ENCODE measurements at regions not wholly inside any gene's neighbourhood (a gene's known extent, or its start where the extent isn't known, plus 50 kb on each side); places are given as distances from the start of the nearest gene placed in this dataset.

GRCh38 chr3:135891121-135891520 is 74.4 kb upstream of the PPP2R3A start:
- no peak overlapping the region for H2AFZ ChIP-seq
- no peak overlapping the region for H3K4me3 ChIP-seq (ENCODE audit: low read depth, low read length)
- no peak overlapping the region for H3K9ac ChIP-seq
- no peak overlapping the region for H3K27ac ChIP-seq
- H3K36me3 ChIP-seq (ENCODE audit: control insufficient read depth, insufficient read depth, low read length), result no peaks in the 10 kb centered on the region
- H3K4me2 ChIP-seq (ENCODE audit: low read length), result no peak overlapping the region
- H3K4me1 ChIP-seq, result no peaks in the 10 kb centered on the region
- no peaks in the 10 kb centered on the region for H3K79me2 ChIP-seq
- TF ChIP-seq CTCF (IDR thresholded peaks at IDR 0.05), result no peak
- no peaks in the 10 kb centered on the region for H3K9me3 ChIP-seq (ENCODE audit: control insufficient read depth, low read length)
- no peaks in the 10 kb centered on the region for H3K27me3 ChIP-seq (ENCODE audit: control insufficient read depth, insufficient read depth, low read length)

DNA sequence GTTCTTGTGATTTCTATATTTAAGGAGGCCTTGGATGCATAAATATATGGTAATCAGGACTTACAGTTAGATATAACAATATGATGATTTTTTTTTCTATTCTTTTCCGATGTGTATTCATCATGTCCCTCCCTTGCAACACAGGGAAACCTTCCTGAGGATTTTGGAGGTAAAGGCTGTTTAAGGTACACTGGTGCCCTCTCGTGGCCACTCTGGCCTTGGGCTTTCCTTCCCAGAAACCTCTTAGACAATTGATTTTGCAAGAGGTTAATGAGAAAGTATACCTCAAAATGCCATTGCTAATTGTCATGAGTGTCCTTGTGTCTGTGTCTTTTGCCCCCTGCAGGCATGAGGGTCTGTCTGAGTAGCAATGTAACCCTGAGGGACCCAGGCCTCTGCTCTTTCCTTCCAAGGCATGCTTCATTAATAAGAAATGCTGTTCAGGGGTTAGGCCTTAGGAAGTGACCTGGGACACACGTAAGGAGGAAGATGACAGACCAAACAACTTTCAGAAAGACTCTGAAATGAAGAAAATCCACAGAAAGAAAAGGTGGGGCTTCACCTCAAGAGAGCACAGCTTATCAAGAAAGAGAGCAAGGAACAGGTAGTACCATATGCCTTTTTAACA is 70.3 kb upstream of the PPP2R3A start:
- no peak overlapping the region for H3K27ac ChIP-seq
- TF ChIP-seq CTCF (IDR thresholded peaks at IDR 0.05), result peak; percentile 82
- H3K4me2 ChIP-seq (ENCODE audit: low read length), result no peak overlapping the region
- H2AFZ ChIP-seq, result peak overlapping the region; percentile 23
- H3K4me3 ChIP-seq (ENCODE audit: low read depth, low read length), result no peak overlapping the region
- H3K9ac ChIP-seq, result no peak overlapping the region
- H3K27me3 ChIP-seq (ENCODE audit: control insufficient read depth, insufficient read depth, low read length), result no peaks in the 10 kb centered on the region
- no peaks in the 10 kb centered on the region for H3K79me2 ChIP-seq
- no peaks in the 10 kb centered on the region for H3K4me1 ChIP-seq
- H3K36me3 ChIP-seq (ENCODE audit: control insufficient read depth, insufficient read depth, low read length), result no peaks in the 10 kb centered on the region
- no peaks in the 10 kb centered on the region for H3K9me3 ChIP-seq (ENCODE audit: control insufficient read depth, low read length)

- H3K4me3 ChIP-seq (ENCODE audit: low read depth, low read length), result no peak overlapping the region
- TF ChIP-seq CTCF (IDR thresholded peaks at IDR 0.05), result no peak
- no peak overlapping the region for H2AFZ ChIP-seq
These were observed 69.8 kb upstream of the PPP2R3A start for GRCh38 chr3:135895734-135896121.

DNA sequence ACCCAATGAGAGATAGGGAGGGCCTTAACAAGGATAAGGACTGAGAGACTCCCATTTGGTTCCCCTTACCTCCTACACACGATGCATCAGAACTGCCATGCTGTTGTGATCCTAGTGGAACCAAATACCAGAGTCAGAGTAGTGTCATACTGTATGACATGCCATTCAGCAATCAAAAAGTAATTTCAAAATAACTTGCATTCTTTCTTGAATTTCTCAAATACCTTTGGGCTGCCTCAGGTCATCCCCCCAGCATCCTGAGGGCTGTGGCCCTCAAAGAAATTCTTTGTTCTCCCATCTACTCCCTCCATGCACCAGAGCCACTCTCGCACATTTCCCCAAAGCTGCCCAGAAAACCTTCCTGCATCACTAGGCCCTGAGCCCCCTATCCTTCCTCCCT is 68.9 kb upstream of the PPP2R3A start:
- H2AFZ ChIP-seq, result no peak overlapping the region
- TF ChIP-seq CTCF (IDR thresholded peaks at IDR 0.05), result no peak
- H3K79me2 ChIP-seq, result no peaks in the 10 kb centered on the region
- no peaks in the 10 kb centered on the region for H3K36me3 ChIP-seq (ENCODE audit: control insufficient read depth, insufficient read depth, low read length)
- H3K4me1 ChIP-seq, result no peaks in the 10 kb centered on the region
- no peaks in the 10 kb centered on the region for H3K9me3 ChIP-seq (ENCODE audit: control insufficient read depth, low read length)
- H3K27ac ChIP-seq, result no peak overlapping the region
- no peak overlapping the region for H3K4me3 ChIP-seq (ENCODE audit: low read depth, low read length)
- no peaks in the 10 kb centered on the region for H3K27me3 ChIP-seq (ENCODE audit: control insufficient read depth, insufficient read depth, low read length)
- no peak overlapping the region for H3K4me2 ChIP-seq (ENCODE audit: low read length)
- H3K9ac ChIP-seq, result no peak overlapping the region

More at GRCh38 chr3:135895734-135896121, 69.8 kb upstream of the PPP2R3A start:
- H3K27me3 ChIP-seq (ENCODE audit: control insufficient read depth, insufficient read depth, low read length), result no peaks in the 10 kb centered on the region
- no peak overlapping the region for H3K27ac ChIP-seq
- H3K4me1 ChIP-seq, result no peaks in the 10 kb centered on the region
- no peaks in the 10 kb centered on the region for H3K36me3 ChIP-seq (ENCODE audit: control insufficient read depth, insufficient read depth, low read length)
- H3K79me2 ChIP-seq, result no peaks in the 10 kb centered on the region
- no peaks in the 10 kb centered on the region for H3K9me3 ChIP-seq (ENCODE audit: control insufficient read depth, low read length)
- H3K9ac ChIP-seq, result no peak overlapping the region
- H3K4me2 ChIP-seq (ENCODE audit: low read length), result no peak overlapping the region

- Histone ChIP-seq H3K4me1 (no peaks in the 10 kb centered on the region), H3K27ac (no peak overlapping the region), H3K9ac (no peak overlapping the region), H3K4me3 (ENCODE audit: low read depth, low read length) (no peak overlapping the region), H3K4me2 (ENCODE audit: low read length) (no peak overlapping the region), H3K36me3 (ENCODE audit: control insufficient read depth, insufficient read depth, low read length) (no peaks in the 10 kb centered on the region), H3K27me3 (ENCODE audit: control insufficient read depth, insufficient read depth, low read length) (no peaks in the 10 kb centered on the region), H3K79me2 (no peaks in the 10 kb centered on the region), H3K9me3 (ENCODE audit: control insufficient read depth, low read length) (no peaks in the 10 kb centered on the region), H2AFZ (no peak overlapping the region)
- no peak for TF ChIP-seq CTCF (IDR thresholded peaks at IDR 0.05)
These were observed 67.8 kb upstream of the PPP2R3A start for GRCh38 chr3:135897715-135898114.

Data from parathyroid adenoma (tissue), 2 donors.